Astrocyte (in vitro differentiated cells and primary cell): ENCODE measurements at regions not wholly inside any gene's neighbourhood (a gene's known extent, or its start where the extent isn't known, plus 50 kb on each side); places are given as distances from the start of the nearest gene placed in this dataset.

Experiments used
- CTCF ChIP-seq: IDR thresholded peaks from 2 replicates; pipeline ENCODE4 v1.5.1; 2011; ENCODE audit warnings: low read depth, mild to moderate bottlenecking, inconsistent platforms, low read length, moderate library complexity; ENCODE audit not compliant: insufficient read depth
- EZH2 ChIP-seq: IDR thresholded peaks from 2 replicates; pipeline ENCODE4 v1.6.1; 2012; ENCODE audit warnings: mild to moderate bottlenecking, low read length, inconsistent platforms; ENCODE audit not compliant: insufficient read depth

GRCh38 chr4:58411904-58412303 lies 1301.7 kb upstream of the IGFBP7 start:
- TF ChIP-seq CTCF (no peak), EZH2 (no peak)
